ENCODE measurements at regions not wholly inside any gene's neighbourhood (a gene's known extent, or its start where the extent isn't known, plus 50 kb on each side); places are given as distances from the start of the nearest gene placed in this dataset.

- Histone ChIP-seq H3K36me3 (replicated peaks in 1 of 2; ENCODE audit: control insufficient read depth in 1 of 2, insufficient read depth in 2 of 2, low read length in 2 of 2) (no peaks in the 10 kb centered on the region), H3K27ac (ENCODE audit: low read depth in 1 of 2, low read length in 2 of 2) (no peak overlapping the region), H4K20me1 (ENCODE audit: insufficient read depth, low read length) (no peaks in the 10 kb centered on the region), H3K4me2 (replicated peaks; ENCODE audit: extremely low read depth, low read length, poor library complexity, severe bottlenecking) (no peak overlapping the region), H3K4me1 (ENCODE audit: control insufficient read depth in 1 of 2, insufficient read depth in 2 of 2, low read length in 2 of 2) (peaks cover 8 to 16% of the 10 kb centered on the region in 2 donors), H3K9me3 (replicated peaks in 1 of 2; ENCODE audit: control insufficient read depth in 1 of 2, insufficient read depth in 1 of 2, low read length in 2 of 2) (no peaks in the 10 kb centered on the region), H3K9ac (ENCODE audit: insufficient read depth, low read length, poor library complexity, severe bottlenecking) (no peak overlapping the region), H3K79me2 (ENCODE audit: insufficient read depth, low read length) (no peaks in the 10 kb centered on the region), H3K4me3 (replicated peaks in 1 of 3; ENCODE audit: low read depth in 2 of 3, low read length in 3 of 3) (peak overlapping the region in 1 of 3 experiments; percentile 13), H2AFZ (ENCODE audit: insufficient read depth, low read depth, low read length, poor library complexity, severe bottlenecking) (no peak overlapping the region), H3K27me3 (ENCODE audit: control insufficient read depth in 2 of 2, insufficient read depth in 2 of 2, low read length in 2 of 2) (no peaks in the 10 kb centered on the region)
- H3K4me1 Mint-ChIP-seq = peaks cover 15% of the 10 kb centered on the region
- H3K36me3 Mint-ChIP-seq = no peaks in the 10 kb centered on the region
- H3K27me3 Mint-ChIP-seq (ENCODE audit: low read depth in 3 of 3) = peaks cover 1 to 8% (median 5%) of the 10 kb centered on the region in 3 donors
- H3K9me3 Mint-ChIP-seq = peaks cover 0 to 7% (median 0%) of the 10 kb centered on the region in 7 donors
- intact Hi-C loops (cut with micrococcal nuclease) = no loop called here
- H3K4me3 Mint-ChIP-seq = no peak overlapping the region
- 71% methylated on average over 5 of the region's 13 CpGs for WGBS (ENCODE audit: insufficient coverage)
- DNase-seq = no peak
- TF ChIP-seq CTCF (IDR thresholded peaks at IDR 0.05) = no peak
- peak overlapping the region in 3 of 7 donors; percentile 37 to 48 (median 47) for H3K27ac Mint-ChIP-seq
Measured at GRCh38 chr2:234438305-234438977, 58.4 kb downstream of the ARL4C start.

- H3K4me3 ChIP-seq (replicated peaks in 1 of 3; ENCODE audit: low read depth in 2 of 3, low read length in 3 of 3) = no peak overlapping the region
- Mint-ChIP-seq H3K27ac (no peak overlapping the region), H3K9me3 (peaks cover 0 to 7% (median 0%) of the 10 kb centered on the region in 7 donors), H3K36me3 (no peaks in the 10 kb centered on the region), H3K27me3 (ENCODE audit: low read depth in 3 of 3) (peaks cover 1 to 8% (median 5%) of the 10 kb centered on the region in 3 donors), H3K4me1 (peaks cover 15% of the 10 kb centered on the region), H3K4me3 (no peak overlapping the region)
- DNase-seq = no peak
- H2AFZ ChIP-seq (ENCODE audit: insufficient read depth, low read depth, low read length, poor library complexity, severe bottlenecking) = no peak overlapping the region
- H3K27ac ChIP-seq (ENCODE audit: low read depth in 1 of 2, low read length in 2 of 2) = no peak overlapping the region
- H3K4me2 ChIP-seq (replicated peaks; ENCODE audit: extremely low read depth, low read length, poor library complexity, severe bottlenecking) = no peak overlapping the region
- no peaks in the 10 kb centered on the region for H3K36me3 ChIP-seq (replicated peaks in 1 of 2; ENCODE audit: control insufficient read depth in 1 of 2, insufficient read depth in 2 of 2, low read length in 2 of 2)
- TF ChIP-seq CTCF (IDR thresholded peaks at IDR 0.05) = no peak
- H3K9ac ChIP-seq (ENCODE audit: insufficient read depth, low read length, poor library complexity, severe bottlenecking) = no peak overlapping the region
- no peaks in the 10 kb centered on the region for H3K27me3 ChIP-seq (ENCODE audit: control insufficient read depth in 2 of 2, insufficient read depth in 2 of 2, low read length in 2 of 2)
- no peaks in the 10 kb centered on the region for H3K9me3 ChIP-seq (replicated peaks in 1 of 2; ENCODE audit: control insufficient read depth in 1 of 2, insufficient read depth in 1 of 2, low read length in 2 of 2)
- peaks cover 8 to 16% of the 10 kb centered on the region in 2 donors for H3K4me1 ChIP-seq (ENCODE audit: control insufficient read depth in 1 of 2, insufficient read depth in 2 of 2, low read length in 2 of 2)
- no peaks in the 10 kb centered on the region for H3K79me2 ChIP-seq (ENCODE audit: insufficient read depth, low read length)
- no peaks in the 10 kb centered on the region for H4K20me1 ChIP-seq (ENCODE audit: insufficient read depth, low read length)
- intact Hi-C loops (cut with micrococcal nuclease) = no loop called here
- 85% methylated on average over 5 of the region's 11 CpGs for WGBS (ENCODE audit: insufficient coverage)
Measured at GRCh38 chr2:234437642-234438304, 59.1 kb downstream of the ARL4C start.
